ENCODE measurements at regions not wholly inside any gene's neighbourhood (a gene's known extent, or its start where the extent isn't known, plus 50 kb on each side); places are given as distances from the start of the nearest gene placed in this dataset.

DNA sequence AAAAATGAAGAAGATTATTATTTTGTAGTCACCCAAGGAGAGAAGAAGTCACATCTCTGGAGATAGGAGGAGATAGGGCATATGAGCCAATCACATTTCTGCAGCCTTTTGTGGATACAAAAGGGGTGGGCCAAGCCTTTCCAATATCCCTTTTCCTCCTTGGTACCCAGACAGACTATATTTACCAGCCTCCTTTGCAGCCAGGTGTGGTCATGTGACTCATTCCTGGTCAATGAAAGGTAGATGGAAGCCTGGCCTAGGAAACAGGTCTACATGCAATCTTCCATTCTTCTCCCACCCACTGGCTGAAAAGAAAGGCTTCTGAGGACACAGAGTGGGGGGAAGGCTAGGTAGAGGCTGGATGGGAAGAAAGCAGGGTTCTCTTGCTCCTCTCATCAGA is 58.1 kb upstream of the ERG start:
- TF ChIP-seq POLR2A (IDR thresholded peaks at IDR 0.05; ENCODE audit: low read length) = no peak
- no peak for TF ChIP-seq GATA1 (IDR thresholded peaks at IDR 0.05; ENCODE audit: low read depth, low read length)
- no peak for DNase-seq

GRCh38 chr21:38561205-38561604 is 62.9 kb upstream of the ERG start:
- DNase-seq = no peak
- no peak for TF ChIP-seq POLR2A (IDR thresholded peaks at IDR 0.05; ENCODE audit: low read length)
- TF ChIP-seq GATA1 (IDR thresholded peaks at IDR 0.05; ENCODE audit: low read depth, low read length) = no peak

- no peak for DNase-seq
- TF ChIP-seq POLR2A (IDR thresholded peaks at IDR 0.05; ENCODE audit: low read length) (no peak), GATA1 (IDR thresholded peaks at IDR 0.05; ENCODE audit: low read depth, low read length) (no peak)
Measured at GRCh38 chr21:38561613-38562581, 63.6 kb upstream of the ERG start.

- DNase-seq = no peak
- TF ChIP-seq POLR2A (IDR thresholded peaks at IDR 0.05; ENCODE audit: low read length) = no peak
- TF ChIP-seq GATA1 (IDR thresholded peaks at IDR 0.05; ENCODE audit: low read depth, low read length) = no peak
Measured at GRCh38 chr21:38567335-38567969, 69.2 kb upstream of the ERG start.

DNA sequence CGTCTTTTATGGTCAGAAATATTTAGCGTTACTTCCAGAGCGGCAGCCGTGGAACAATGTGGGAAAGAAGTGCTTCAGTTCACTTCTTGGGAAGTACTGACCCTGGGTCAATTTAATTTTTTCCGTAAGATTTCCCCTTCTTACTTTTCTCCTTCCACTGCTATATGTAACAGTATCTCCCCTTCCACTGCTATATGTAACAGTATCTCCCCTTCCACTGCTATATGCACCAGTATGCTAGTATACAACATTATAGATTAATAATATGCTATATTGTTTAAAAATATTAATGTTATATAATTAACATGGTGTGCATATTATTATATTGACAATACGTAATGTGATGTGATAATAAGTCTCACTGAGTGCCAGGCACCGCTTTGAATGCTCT is 69.7 kb upstream of the ERG start:
- TF ChIP-seq GATA1 (IDR thresholded peaks at IDR 0.05; ENCODE audit: low read depth, low read length) = no peak
- TF ChIP-seq POLR2A (IDR thresholded peaks at IDR 0.05; ENCODE audit: low read length) = no peak
- no peak for DNase-seq

DNA sequence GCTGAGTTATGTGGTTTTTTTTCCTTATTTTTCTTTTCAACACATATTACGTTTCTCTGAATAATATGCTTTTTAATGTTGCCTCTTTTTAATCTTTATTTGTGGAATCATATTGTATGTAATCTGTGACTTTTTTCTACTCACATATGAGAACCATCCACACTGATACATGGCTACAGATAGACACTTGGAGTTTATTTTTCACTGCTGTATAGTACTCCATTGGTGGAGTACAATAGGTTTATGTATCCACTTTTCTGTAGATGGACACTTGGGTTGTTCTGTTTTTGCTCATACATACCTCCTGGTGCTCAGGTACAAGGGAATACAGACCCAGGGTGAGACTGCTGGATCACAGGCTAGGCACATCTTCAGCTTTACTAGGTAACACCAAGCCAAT is 71.5 kb upstream of the ERG start:
- TF ChIP-seq GATA1 (IDR thresholded peaks at IDR 0.05; ENCODE audit: low read depth, low read length) (no peak), POLR2A (IDR thresholded peaks at IDR 0.05; ENCODE audit: low read length) (no peak)
- DNase-seq = no peak

DNA sequence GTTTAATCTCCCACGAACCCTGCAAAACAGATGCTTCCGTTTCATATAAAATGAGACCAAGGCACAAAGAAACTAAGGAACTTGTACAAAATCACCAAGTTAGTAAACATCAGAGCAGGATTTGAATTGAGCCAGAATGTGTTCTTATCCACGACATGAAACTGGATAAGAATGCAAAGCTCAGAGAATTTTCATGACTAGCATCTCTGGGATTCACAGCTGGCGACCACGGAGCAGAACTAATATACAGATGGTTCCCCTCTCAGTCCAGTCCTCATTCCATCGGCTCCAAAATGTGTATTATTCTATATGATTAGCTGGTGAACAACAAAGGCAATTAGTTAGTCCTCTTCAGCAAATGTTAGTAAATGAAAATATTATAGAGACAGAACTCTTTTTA is 72.3 kb upstream of the ERG start:
- TF ChIP-seq GATA1 (IDR thresholded peaks at IDR 0.05; ENCODE audit: low read depth, low read length) (no peak), POLR2A (IDR thresholded peaks at IDR 0.05; ENCODE audit: low read length) (no peak)
- DNase-seq = no peak

DNA sequence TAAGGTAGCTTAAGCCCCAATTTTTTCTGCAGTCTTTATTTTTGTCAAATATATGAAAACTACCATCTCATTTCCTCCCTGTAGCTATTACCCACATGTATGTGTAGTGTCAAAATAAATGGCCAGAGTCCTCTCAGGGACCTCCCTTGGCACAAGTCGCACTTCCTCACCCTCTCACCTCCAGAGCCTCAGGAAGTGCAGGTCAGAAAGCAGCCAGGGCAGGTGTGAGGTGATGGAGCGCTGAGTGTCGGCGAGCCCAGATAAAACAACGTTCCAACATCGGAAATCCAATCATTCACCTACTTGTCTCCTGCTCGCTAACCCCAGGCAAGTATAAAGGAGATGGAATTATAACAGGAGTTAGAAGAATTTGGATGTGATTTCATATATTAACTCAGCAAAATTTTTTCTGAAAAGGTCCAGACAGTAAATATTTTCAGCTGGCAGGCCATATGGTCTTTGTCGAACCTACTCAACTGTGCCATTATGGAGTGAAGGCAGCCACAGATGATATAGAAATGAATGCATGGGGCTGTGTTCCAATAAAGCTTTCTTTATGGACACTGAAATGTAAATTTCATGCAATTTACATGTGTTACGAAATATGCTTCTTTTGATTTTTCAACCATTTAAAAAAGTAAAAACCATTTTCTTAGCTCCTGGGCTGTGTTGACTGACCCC is 76.8 kb upstream of the ERG start:
- DNase-seq = no peak
- TF ChIP-seq POLR2A (IDR thresholded peaks at IDR 0.05; ENCODE audit: low read length) (no peak), GATA1 (IDR thresholded peaks at IDR 0.05; ENCODE audit: low read depth, low read length) (no peak)

- TF ChIP-seq GATA1 (IDR thresholded peaks at IDR 0.05; ENCODE audit: low read depth, low read length) (no peak), POLR2A (IDR thresholded peaks at IDR 0.05; ENCODE audit: low read length) (no peak)
- no peak for DNase-seq
Measured at GRCh38 chr21:38577887-38578286, 79.6 kb upstream of the ERG start.

- DNase-seq = no peak
- TF ChIP-seq POLR2A (IDR thresholded peaks at IDR 0.05; ENCODE audit: low read length) (no peak), GATA1 (IDR thresholded peaks at IDR 0.05; ENCODE audit: low read depth, low read length) (no peak)
Measured at GRCh38 chr21:38590449-38591217, 92.4 kb upstream of the ERG start.

GRCh38 chr21:38591218-38591537 is 92.9 kb upstream of the ERG start:
- DNase-seq = no peak
- TF ChIP-seq GATA1 (IDR thresholded peaks at IDR 0.05; ENCODE audit: low read depth, low read length) = no peak

- no peak for TF ChIP-seq POLR2A (IDR thresholded peaks at IDR 0.05; ENCODE audit: low read length)
- TF ChIP-seq GATA1 (IDR thresholded peaks at IDR 0.05; ENCODE audit: low read depth, low read length) = no peak
- no peak for DNase-seq
Measured at GRCh38 chr21:38596264-38597042, 98.2 kb upstream of the ERG start.

- DNase-seq = no peak
- TF ChIP-seq GATA1 (IDR thresholded peaks at IDR 0.05; ENCODE audit: low read depth, low read length) (no peak), POLR2A (IDR thresholded peaks at IDR 0.05; ENCODE audit: low read length) (no peak)
Measured at GRCh38 chr21:38597421-38597820, 99.1 kb upstream of the ERG start.
